ENCODE measurements at regions not wholly inside any gene's neighbourhood (a gene's known extent, or its start where the extent isn't known, plus 50 kb on each side); places are given as distances from the start of the nearest gene placed in this dataset.

DNA sequence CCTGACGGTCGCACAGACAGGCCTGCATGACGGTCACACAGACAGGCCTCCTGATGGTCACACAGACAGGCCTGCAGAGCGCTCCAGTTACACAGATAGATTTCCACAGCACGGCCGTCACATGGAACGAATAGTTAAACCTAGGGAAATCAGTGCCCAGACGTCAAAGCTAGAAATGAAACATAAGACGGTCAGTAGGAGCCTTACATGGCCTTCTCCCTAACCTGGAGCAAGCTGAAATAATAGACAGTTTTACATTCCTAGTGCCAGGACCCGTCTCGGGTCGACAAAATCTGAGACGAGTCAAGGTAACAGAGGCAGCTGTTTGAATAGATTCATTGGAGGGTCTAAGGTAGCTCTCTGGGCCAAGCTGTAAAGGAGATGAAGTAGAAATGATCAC, 126.9 kb downstream of the MTNR1A start:
- Histone ChIP-seq H3K27me3 (no peaks in the 10 kb centered on the region), H3K9me3 (no peaks in the 10 kb centered on the region), H3K4me3 (no peak overlapping the region), H3K36me3 (no peaks in the 10 kb centered on the region), H3K4me1 (no peaks in the 10 kb centered on the region), H3K27ac (no peak overlapping the region)
- ATAC-seq = no peak
- TF ChIP-seq, protein P1, sequence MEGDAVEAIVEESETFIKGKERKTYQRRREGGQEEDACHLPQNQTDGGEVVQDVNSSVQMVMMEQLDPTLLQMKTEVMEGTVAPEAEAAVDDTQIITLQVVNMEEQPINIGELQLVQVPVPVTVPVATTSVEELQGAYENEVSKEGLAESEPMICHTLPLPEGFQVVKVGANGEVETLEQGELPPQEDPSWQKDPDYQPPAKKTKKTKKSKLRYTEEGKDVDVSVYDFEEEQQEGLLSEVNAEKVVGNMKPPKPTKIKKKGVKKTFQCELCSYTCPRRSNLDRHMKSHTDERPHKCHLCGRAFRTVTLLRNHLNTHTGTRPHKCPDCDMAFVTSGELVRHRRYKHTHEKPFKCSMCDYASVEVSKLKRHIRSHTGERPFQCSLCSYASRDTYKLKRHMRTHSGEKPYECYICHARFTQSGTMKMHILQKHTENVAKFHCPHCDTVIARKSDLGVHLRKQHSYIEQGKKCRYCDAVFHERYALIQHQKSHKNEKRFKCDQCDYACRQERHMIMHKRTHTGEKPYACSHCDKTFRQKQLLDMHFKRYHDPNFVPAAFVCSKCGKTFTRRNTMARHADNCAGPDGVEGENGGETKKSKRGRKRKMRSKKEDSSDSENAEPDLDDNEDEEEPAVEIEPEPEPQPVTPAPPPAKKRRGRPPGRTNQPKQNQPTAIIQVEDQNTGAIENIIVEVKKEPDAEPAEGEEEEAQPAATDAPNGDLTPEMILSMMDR (IDR thresholded peaks at IDR 0.05) = no peak
- intact Hi-C loops (cut with DNase I) = no loop called here
- DNase-seq = no peak

DNA sequence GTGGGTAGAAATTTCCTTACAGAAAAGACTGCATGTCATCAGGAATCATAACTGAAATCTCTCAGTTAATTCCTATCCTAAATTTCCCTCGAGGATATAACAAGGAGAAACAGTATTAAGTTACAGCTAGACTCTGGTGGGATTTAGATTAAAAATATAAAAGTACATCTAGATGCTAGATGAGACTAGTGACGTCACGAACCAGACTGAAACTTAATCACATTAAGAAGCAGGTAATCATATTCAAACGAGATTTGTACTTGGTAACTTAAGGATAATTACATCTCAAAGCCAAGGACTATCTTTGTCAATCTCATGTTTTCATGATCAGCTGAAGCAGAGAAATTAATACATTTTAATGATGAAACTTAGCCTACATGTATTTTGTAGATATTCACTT, 130.6 kb downstream of the MTNR1A start:
- intact Hi-C loops (cut with DNase I) = no loop called here
- ATAC-seq (no peak), DNase-seq (no peak)
- Histone ChIP-seq H3K4me1 (no peaks in the 10 kb centered on the region), H3K9me3 (no peaks in the 10 kb centered on the region), H3K27me3 (no peaks in the 10 kb centered on the region), H3K4me3 (no peak overlapping the region), H3K27ac (no peak overlapping the region), H3K36me3 (no peaks in the 10 kb centered on the region)
- TF ChIP-seq, protein P1 (IDR thresholded peaks at IDR 0.05) = no peak

DNA sequence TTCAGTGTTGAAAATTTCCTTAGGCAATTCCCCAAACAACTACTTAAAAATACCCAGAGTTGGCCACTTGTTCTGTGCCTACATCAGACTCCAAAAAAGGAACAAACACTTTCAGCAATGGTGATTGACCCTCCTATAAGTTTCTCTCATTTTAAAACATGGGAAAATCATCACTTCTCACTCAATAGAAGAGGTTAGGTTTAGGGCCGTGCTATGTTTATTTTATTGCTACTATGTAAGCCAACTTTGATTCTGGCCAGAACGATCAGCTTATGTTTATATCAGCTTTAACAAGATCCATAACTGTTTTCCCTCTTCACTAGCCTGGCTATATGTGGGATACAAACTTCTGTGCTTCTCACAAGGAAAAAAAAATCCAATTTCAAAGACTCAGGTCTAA, 133.1 kb downstream of the MTNR1A start:
- TF ChIP-seq, protein P1 (IDR thresholded peaks at IDR 0.05) = no peak
- no peak for ATAC-seq
- no peaks in the 10 kb centered on the region for H3K9me3 ChIP-seq
- no peak overlapping the region for H3K27ac ChIP-seq
- H3K4me3 ChIP-seq = no peak overlapping the region
- no peaks in the 10 kb centered on the region for H3K36me3 ChIP-seq
- intact Hi-C loops (cut with DNase I) = no loop called here
- no peaks in the 10 kb centered on the region for H3K27me3 ChIP-seq
- H3K4me1 ChIP-seq = no peaks in the 10 kb centered on the region
- DNase-seq = peak in 1 of 4 donors; percentile 10

DNA sequence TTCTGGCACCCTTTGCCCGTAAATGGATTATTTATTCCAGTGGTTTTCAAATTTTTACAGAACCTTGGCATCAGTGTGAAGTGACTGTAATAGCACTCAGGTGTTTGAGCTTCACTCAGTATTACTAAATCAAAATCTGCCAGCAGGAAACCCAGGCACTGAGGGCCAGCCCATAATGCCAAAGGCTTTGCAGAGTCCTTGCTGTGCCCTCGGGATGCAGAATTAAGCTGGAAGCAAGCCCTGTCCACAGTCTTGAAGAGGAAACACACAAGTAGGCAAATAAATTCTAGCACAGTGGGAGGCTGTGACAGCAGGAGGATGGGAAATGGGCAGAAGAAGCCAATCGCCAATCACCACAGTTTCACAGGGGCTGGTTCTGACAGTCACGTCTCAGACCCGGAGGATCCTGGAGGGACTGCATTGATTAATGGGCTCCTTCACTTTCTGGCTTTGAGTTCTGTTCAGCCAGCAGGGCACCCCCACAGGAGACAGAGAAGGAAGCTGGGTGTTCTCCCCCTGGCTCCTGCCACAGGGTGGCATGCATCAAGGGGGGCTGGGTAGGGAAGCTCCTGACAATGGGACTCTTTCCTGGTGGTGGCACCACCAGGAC, 138.8 kb downstream of the MTNR1A start:
- intact Hi-C loops (cut with DNase I) = no loop called here
- H3K27ac ChIP-seq = no peak overlapping the region
- H3K4me1 ChIP-seq = no peaks in the 10 kb centered on the region
- no peak for DNase-seq
- ATAC-seq = no peak
- no peak overlapping the region for H3K4me3 ChIP-seq
- no peaks in the 10 kb centered on the region for H3K27me3 ChIP-seq
- TF ChIP-seq, protein P1 (IDR thresholded peaks at IDR 0.05) = no peak
- H3K36me3 ChIP-seq = no peaks in the 10 kb centered on the region
- no peaks in the 10 kb centered on the region for H3K9me3 ChIP-seq

DNA sequence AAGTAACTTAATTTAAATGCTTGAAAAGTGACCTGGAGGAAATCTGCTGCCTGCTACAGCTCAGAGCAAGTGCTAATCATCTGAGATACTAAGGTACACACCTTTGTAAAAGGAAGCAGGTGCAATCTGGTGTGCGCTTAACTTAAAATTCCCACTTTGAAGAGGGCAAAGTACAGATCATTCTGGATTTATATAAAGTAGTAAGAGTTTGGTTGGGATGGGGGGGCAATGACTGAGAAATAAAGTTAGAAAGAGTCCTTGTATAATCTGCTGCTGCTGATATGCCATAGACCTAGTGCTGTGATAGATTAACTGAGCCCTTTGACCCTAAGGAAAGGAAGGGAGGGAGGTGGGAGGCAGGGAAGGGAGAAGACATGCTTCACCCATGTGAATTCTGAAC, 141.0 kb downstream of the MTNR1A start:
- intact Hi-C loops (cut with DNase I) = no loop called here
- no peak for DNase-seq

More for the DNA sequence above, 141.0 kb downstream of the MTNR1A start:
- Histone ChIP-seq H3K9me3 (no peaks in the 10 kb centered on the region), H3K4me1 (no peaks in the 10 kb centered on the region), H3K36me3 (no peaks in the 10 kb centered on the region), H3K27ac (no peak overlapping the region), H3K4me3 (no peak overlapping the region), H3K27me3 (no peaks in the 10 kb centered on the region)
- TF ChIP-seq, protein P1 (IDR thresholded peaks at IDR 0.05) = no peak
- ATAC-seq = no peak

All from left lung (tissue), 4 donors.